HG03520 (cell line): ENCODE measurements at regions not wholly inside any gene's neighbourhood (a gene's known extent, or its start where the extent isn't known, plus 50 kb on each side); places are given as distances from the start of the nearest gene placed in this dataset.

Experiments used
- ATAC-seq: cut with Tn5 transposase; IDR thresholded peaks from one replicate; pipeline ENCODE4 v1.9.1; 2021; ENCODE audit warnings: mild to moderate bottlenecking, moderate library complexity; ENCODE audit not compliant: unreplicated experiment

DNA sequence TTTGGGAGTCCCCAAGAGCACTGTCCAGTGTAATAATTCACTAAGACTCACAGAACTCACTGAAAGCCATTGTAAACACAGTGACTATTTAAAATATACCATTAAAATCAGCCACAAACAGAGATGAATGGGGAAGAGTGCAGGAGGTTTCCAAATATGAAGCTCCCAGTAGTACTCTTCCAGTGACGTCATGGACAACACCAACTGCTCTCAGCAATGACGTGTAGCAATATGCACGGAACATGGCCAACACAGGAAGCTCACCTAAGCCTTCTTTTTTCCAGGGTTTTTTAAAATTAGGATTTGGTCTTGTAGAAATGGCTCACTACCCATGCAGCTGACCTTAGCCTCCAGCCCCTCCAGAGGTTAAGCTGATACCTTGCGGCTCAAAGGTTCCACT, 1224.1 kb upstream of the CADM2 start:
- ATAC-seq, result no peak

DNA sequence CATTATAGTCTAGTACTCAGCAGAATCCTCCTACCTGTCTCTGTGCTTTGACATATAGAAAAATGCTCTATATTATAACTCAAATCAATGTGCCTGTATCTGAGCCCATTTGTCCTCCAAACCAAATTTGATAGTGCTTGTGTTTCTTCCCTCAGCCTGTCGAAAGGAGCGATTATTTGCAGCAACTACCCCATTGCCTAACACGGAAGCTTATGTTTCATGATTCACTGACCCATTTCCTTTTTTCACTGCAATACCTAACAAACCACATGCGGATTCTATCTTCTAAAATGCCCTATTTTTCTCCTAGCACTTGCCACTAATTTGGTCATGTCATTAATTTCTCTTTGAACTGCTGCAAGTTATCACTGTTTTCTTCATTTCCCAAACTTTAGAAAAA, 1220.6 kb upstream of the CADM2 start:
- ATAC-seq, result no peak

DNA sequence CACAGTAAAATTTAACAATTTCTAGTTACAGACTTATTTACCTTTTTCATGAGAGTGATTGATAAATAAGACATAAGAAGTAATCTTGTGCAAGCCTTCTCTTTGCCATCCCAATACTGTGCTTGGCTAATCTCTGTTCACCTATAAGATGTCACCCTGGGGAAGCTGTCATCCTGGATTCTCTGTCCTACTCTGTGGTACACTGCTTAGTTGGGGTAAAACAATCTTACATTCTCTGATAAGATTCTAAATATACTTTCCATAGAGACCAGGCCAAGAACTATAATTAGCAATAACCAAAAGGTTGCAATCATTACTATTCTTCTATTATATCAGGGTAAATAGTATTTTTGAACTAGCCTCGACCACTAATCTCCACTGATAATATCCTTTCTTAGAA, 1218.3 kb upstream of the CADM2 start:
- no peak for ATAC-seq

DNA sequence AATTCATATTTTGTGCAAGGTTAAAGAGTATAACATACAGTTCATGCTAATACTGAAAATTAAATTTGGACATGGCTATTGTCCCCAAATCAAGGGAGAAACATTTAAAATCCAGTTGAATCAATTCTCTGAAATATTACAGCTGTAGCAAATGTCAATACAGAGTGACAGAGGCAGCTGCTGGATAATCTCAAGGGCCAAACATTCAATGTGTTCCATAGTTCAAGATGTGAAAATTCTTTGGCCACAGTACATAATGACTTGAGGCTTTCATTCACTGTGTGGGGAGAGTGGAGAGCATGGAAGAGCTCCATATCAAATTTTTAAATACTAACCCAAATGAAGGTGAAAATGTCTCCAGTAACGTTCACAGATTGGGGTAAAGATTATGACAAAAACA, 1192.8 kb upstream of the CADM2 start:
- no peak for ATAC-seq

DNA sequence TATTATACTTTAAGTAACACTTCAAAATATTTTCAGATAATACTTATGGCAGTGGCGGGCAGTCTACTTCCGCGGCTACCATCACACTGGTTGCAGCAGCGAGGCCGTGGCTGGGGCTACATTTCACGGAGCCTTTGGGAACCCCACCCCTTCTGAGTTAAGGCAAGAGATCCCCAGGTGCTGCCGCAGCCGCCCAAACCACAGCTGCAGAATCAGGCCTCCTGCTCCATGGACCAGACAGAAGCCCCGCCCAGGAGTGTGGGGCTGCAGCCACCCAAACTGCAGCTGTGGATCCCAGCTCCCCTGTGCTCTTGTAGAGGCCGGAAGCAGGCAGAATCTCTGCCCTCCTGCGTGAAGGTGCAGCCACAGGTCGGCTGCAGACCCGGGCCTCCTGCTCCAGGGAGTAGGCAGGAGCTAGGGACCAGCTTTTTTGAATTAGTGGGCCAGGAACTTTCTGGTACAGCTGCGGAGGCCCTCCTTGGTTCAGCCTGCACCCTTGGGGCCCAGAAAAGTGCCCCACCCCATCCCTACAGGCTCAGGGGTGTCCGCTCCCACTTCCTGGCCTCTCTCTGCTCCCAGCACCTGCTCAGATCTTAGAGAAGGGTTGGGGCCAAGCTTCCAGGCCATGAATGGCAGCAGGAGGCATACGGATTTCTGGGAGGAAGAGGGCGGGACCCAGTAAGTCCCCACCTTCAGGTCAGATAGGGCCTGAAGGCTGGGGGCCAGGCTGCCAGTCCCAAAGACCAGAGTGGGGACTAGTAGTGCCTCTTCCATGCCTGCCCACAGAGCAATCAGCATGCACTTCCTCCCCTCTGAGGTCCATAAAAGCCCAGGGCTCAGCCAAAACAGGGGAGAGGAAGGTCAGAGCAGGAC, 1188.8 kb upstream of the CADM2 start:
- ATAC-seq, result no peak

DNA sequence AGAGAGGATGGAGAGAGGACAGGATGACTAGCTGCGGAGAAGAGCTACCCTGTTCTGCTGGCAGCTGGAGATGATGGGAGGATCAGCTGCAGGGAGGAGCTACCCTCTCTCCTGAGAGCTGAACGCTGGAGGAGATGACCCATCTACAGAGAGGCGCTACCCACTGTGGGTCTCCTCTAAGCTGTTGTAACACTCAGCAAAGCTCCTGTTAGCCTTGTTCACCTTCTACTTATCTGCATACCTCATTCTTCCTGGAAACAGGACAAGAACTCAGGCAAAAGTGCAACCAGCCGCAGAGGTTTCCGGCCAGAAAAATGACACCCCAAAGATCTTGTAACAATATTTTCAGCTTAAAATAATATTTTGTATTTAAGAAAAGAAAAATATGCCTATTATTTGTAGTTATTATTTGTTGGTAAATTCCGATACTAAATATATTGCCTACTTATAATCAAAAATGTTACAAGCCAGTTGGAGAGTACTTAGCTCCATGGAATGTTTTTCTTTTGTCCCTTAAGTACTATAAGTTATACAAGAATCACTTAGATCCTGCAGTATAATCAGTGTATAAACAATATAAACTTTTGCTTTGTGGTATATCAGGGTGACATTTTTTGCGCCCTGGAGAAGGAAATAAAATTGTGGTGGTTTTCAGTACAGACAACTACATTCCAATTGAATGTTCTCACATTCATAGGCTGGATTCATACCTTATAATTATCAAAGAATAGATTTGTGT, 1188.0 kb upstream of the CADM2 start:
- no peak for ATAC-seq

DNA sequence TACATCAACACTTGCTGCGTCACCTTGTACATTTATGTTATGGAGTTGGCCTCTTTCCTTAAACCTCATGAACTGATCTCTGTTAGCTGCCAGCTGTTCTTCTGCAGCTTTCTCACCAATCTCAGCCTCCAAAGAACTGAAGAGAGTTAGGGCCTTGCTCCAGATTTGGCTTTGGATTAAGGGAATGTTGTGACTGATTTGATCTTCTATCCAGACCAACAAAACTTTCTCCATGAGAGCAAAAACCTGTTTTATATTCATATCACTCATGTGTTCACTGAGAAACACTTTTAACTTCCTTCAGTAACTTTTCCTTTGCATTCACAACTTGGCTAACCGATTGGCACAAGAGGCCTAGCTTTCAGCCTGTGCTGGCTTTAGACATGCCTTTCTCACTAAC, 1156.0 kb upstream of the CADM2 start:
- ATAC-seq, result no peak

DNA sequence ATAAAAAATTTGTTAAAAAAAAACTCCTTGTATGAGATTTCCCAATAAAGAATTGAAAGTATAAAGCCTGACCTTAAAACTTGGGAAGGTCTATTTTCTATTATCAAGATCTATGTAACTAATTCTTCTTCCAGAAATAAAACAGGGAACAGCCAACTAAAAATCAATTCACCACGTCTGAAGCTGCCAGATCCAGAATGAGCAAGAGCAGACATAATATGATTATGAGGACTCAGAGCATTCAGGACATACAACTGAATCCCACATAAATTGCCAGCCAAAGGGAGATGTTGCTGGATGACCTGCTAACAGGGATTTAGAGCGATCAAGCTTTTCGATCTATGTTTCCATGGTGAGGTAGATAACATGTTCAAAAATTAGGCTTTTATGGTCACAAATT, 1151.3 kb upstream of the CADM2 start:
- ATAC-seq, result no peak

DNA sequence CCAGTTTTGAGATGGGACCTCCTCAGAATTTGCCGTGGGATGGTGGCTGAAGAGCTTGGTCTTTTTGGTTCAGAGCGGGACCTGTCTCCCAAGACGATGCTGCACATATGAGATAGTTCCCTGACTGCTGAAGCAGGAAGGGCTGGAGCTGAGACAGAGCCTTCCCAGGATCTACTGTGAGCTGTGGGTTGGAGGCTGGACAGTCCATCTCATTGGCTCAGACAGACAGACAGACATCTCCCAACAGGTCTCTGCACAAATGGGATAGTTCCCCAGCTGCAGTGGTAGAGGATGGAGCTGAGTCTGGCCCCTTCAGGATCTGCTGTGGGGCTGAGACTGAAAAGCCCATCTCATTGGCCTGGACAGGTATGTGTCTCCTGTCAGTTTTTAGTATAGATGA, 1145.6 kb upstream of the CADM2 start:
- ATAC-seq, result no peak

DNA sequence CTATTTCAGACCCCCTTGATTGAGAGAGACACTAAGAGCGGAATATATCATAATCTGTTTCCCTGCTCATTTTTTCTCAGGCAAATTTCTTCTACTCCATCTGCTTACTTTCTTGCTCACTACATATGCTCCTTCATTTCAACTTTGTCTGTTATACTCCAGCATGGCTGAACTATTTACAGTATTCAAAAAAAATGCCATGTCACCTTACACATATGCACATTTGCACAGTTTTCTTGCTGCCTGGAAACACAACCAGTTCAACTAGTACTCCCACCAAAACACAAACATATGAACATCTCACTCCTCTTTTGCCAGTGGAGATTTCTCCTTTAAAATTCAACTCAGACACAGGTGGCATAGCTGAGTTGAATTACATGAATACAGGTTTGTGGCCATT, 1142.1 kb upstream of the CADM2 start:
- ATAC-seq, result no peak

DNA sequence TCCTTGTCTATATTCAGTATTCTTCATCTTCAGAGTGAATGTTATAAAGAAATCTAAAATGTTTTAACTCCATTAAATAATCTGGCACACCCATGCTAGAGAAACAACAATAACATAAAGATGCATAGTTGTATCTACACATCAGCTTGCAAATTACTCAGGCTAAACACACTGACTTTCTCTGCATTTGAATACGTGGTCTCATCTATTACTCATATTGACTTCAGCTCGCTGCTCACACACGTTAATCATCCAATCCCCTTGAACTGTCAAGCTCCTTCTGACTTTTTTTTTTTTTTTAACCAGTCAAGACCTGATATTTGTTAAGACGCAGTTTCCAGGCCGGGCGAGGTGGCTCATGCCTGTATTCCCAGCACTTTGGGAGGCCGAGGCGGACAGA, 1137.3 kb upstream of the CADM2 start:
- ATAC-seq, result no peak

DNA sequence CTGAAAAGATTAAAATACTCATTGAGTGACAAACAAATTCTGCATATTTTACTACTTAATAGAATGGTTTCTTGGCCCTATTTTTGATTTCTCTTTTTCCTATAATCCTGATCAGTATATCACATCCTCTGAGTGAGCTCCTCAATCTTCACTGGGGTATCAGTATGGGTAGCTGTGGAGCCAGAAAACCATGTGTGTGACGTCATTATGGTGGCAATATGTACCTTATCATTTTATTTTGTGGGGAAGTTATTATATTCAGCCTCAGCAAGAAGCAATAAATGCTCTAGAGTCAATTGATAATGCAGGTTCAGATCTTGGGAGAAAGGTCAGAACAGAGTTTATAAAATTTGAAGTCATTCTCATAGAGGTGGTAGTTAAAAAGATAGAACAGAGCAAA, 1135.7 kb upstream of the CADM2 start:
- ATAC-seq, result no peak

DNA sequence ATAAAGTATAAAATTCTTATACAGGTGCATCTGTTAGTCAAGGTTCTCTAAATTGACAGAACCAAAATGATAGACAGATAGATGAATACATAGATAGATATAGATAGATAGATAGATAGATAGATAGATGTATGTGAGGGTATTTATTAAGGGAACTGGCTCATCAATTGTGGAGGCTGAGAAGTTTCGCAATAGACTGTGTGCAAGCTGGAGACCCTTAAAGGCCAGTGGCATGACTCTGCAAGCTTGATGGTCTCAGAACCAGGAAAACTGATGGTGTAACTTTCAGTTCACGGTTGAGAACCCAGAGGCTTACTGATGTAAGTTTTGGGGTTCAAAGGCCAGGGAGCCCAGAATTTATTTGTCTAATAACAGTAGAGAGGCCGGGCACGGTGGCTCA, 1123.7 kb upstream of the CADM2 start:
- no peak for ATAC-seq

DNA sequence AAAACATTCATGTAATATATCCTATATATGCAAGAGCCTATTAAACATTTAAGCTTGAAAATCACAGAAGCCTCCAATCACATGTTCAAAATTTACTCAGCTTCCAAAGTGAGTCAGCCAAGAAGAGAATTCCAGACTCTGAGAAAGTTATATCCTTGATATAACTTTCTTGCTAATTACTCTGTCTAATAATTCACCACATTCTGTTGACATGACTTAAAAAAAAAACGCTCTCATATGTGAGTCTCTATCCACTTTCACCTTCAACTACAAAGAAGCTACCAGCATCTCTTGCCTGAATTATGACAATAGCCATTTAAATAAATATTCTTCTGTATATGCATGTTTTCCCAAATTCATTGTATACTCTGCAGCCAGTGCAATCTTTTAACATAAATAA, 1116.3 kb upstream of the CADM2 start:
- ATAC-seq, result no peak

DNA sequence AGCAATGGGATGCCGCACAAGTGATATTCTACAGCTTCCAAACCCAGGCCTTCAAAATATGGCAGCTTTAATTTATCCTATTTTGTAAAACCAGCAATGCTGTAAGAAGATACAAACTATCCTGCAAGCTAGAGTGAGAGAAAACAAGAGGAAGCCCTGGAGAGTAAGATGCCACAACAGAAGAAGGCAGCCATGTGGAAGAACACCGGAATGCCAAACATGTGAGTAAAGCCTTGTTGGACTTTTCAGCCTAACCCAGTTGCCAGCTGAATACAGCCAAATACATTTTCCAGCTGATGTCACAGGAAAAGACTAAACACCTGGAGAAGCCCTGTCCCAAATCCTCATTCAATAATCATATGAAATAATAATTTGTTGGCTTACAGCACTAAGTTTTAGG, 1115.1 kb upstream of the CADM2 start:
- ATAC-seq, result no peak

DNA sequence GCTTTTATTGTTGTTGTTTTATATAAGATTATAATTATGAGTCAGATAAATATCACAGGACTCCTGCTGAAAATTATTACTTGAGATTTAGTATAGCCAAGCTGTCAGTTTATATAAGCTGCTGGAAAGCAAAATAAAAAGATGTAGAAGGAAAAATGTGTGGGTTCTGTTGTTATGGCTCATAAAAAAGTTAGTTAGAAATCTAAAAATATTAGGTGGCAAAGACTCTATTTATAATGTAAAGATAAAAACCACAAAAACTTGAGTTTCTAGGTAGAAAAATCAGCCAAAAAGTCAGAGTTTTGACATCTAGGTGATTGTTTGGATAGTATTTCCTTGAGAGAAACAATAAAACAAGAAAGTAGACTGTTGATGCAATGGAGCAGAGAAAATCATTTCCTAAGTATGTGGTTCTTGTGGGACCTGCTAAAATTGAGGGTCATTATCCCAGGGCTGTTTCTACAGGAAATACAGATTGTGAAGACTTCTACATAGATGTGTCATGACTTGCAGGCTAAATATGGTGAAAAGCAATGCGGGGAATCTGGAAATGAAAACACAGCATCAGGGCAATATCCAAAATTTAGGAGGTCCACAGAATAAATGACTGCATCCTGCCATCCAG, 1109.6 kb upstream of the CADM2 start:
- no peak for ATAC-seq

DNA sequence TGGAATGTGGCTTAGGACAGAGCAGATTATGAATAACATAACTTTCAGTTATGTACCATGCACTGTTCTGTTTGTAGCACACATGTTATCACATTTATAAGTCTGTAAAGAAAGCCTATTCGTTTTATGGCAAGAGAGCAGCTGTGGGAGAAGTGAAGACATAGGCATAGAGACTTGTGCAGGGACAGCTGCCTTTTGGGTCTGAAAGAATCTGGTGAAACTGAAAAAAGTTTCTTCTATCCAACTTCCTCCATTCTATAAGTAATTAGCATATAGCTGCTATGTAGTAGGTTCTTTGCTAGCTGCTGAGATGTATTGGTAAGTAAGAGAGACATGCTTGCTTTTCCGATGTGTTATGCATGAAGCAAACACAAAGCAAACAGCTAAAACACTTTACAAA, 1095.4 kb upstream of the CADM2 start:
- ATAC-seq, result no peak

DNA sequence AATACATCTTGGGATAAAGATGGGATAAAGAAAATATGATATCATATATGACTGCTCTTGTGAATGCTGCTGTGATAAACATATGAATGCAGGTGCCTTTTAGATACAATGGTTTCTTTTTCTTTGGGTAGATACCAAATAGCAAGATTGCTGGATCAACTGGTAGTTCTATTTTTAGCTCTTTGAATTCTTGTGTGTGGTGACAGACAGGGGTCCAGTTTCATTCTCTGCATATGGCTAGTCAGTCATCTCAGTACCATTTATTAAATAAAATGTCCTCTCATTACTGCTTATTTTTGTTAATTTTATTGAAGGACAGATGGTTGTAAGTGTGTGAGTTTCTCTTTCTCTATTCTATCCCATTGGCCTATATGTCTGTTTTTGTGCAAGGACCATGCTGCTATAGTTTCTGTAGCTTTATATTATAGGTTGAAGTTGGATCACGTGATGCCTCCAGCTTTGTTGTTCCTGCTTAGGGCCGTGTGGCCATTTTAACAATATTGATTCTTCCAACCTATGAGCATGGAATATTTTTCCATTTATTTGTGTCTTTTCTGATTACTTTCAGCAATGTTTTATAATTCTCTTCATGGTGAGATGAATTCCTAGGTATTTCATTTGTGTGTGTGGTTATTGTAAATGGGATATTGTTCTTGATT, 1089.8 kb upstream of the CADM2 start:
- no peak for ATAC-seq

DNA sequence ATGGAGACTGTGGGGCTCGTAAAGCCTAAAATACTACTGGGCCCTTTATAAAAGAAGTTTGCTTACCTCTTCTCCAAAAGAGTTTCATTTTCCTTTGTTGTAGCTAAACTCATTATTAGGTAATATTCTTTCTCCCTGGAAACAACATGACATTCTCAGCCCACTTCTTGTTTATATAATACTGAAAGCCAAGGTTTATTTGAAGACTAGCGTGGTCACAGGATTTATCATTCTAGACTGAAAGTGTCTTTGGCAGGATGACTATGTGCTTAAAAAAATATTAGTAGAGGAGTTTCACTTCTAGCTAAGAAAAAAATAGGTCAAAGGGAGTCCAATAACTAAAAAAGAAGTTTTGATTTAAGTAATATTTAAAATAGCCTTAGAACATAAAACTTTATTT, 1085.2 kb upstream of the CADM2 start:
- no peak for ATAC-seq

DNA sequence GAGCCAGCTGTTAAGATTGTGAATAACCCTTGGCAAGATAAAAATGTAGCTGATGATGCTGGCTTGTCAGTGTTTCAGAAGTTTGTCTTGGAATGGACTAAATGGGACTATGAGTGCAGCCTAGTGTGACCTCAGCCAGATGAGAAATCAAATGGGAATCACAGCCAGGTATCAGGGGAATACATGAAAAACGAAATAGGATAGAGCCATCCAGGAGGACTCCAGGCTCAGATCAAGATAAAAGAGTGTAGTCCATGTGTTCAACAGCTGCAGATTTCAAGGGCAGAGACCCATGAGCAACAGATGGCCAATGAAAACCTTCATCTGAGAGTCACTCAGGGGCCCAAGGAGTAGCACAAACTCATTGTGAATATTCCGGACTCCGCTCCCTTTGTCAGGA, 1080.9 kb upstream of the CADM2 start:
- no peak for ATAC-seq

DNA sequence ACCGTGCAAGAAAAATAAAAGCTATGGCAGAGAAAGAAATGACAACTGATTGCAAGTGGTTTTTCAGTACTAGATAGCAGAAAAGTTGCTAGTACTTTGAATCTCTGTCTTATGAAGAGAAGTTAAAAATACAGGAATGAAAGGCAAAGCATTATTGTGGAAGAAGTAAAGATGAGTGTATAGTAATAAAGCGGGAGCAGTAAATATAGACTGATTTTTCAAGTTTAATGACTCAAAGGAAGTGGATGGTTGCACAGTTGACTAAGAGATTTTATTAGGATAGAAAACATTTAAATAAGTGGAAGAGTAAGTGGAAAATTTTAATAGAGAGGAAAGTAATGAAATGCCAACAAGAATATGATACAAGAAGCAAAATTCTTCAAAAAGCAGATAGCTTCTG, 1076.1 kb upstream of the CADM2 start:
- no peak for ATAC-seq
